Epidermal melanocyte (primary cell): ENCODE measurements at regions not wholly inside any gene's neighbourhood (a gene's known extent, or its start where the extent isn't known, plus 50 kb on each side); places are given as distances from the start of the nearest gene placed in this dataset.
"Not testable (repeated sequence)": the region's sequence is repeated elsewhere in the genome, so short reads cannot be mapped to it uniquely, and the experiment has no call there.

Experiments
- DNase-seq: peaks from one replicate; pipeline ENCODE4 v3.0.0; 2011; ENCODE audit warnings: low spot score; ENCODE audit not compliant: insufficient read length

- no peak for DNase-seq
Observed at GRCh38 chr1:90356101-90356500, 361.0 kb downstream of the BARHL2 start.

GRCh38 chr1:90354704-90355103 is 359.8 kb downstream of the ZNF326 start:
- no peak for DNase-seq

- no peak for DNase-seq
Observed at GRCh38 chr1:90351019-90351418, 356.1 kb downstream of the ZNF326 start.

GRCh38 chr1:90349510-90349909 is 354.6 kb downstream of the ZNF326 start:
- no peak for DNase-seq

- no peak for DNase-seq
Observed at GRCh38 chr1:90348934-90349333, 354.0 kb downstream of the ZNF326 start.

GRCh38 chr1:90348459-90348858 is 353.5 kb downstream of the ZNF326 start:
- DNase-seq: not testable (repeated sequence)

- no peak for DNase-seq
Observed at GRCh38 chr1:90347366-90347765, 352.5 kb downstream of the ZNF326 start.

- no peak for DNase-seq
Observed at GRCh38 chr1:90346757-90347156, 351.8 kb downstream of the ZNF326 start.

- DNase-seq: no peak
Observed at GRCh38 chr1:90346349-90346748, 351.4 kb downstream of the ZNF326 start.

- DNase-seq: no peak
Observed at GRCh38 chr1:90344963-90345730, 350.2 kb downstream of the ZNF326 start.

- no peak for DNase-seq
Observed at GRCh38 chr1:90341516-90341915, 346.6 kb downstream of the ZNF326 start.

- no peak for DNase-seq
Observed at GRCh38 chr1:90340606-90341005, 345.7 kb downstream of the ZNF326 start.

GRCh38 chr1:90339811-90340210 is 344.9 kb downstream of the ZNF326 start:
- DNase-seq: no peak

- no peak for DNase-seq
Observed at GRCh38 chr1:90336552-90337324, 341.8 kb downstream of the ZNF326 start.

GRCh38 chr1:90335558-90335957 is 340.6 kb downstream of the ZNF326 start:
- DNase-seq: no peak

- DNase-seq: no peak
Observed at GRCh38 chr1:90334137-90334536, 339.2 kb downstream of the ZNF326 start.

- no peak for DNase-seq
Observed at GRCh38 chr1:90325168-90325567, 330.3 kb downstream of the ZNF326 start.

GRCh38 chr1:90322186-90322585 is 327.3 kb downstream of the ZNF326 start:
- no peak for DNase-seq

- DNase-seq: no peak
Observed at GRCh38 chr1:90319918-90320317, 325.0 kb downstream of the ZNF326 start.

- DNase-seq: no peak
Observed at GRCh38 chr1:90318431-90318830, 323.5 kb downstream of the ZNF326 start.

- DNase-seq: no peak
Observed at GRCh38 chr1:90317628-90318027, 322.7 kb downstream of the ZNF326 start.

- no peak for DNase-seq
Observed at GRCh38 chr1:90314533-90314932, 319.6 kb downstream of the ZNF326 start.

- DNase-seq: no peak
Observed at GRCh38 chr1:90313778-90314177, 318.9 kb downstream of the ZNF326 start.
